ENCODE measurements at regions not wholly inside any gene's neighbourhood (a gene's known extent, or its start where the extent isn't known, plus 50 kb on each side); places are given as distances from the start of the nearest gene placed in this dataset.
"Not testable (repeated sequence)": the region's sequence is repeated elsewhere in the genome, so short reads cannot be mapped to it uniquely, and the experiment has no call there.

DNA sequence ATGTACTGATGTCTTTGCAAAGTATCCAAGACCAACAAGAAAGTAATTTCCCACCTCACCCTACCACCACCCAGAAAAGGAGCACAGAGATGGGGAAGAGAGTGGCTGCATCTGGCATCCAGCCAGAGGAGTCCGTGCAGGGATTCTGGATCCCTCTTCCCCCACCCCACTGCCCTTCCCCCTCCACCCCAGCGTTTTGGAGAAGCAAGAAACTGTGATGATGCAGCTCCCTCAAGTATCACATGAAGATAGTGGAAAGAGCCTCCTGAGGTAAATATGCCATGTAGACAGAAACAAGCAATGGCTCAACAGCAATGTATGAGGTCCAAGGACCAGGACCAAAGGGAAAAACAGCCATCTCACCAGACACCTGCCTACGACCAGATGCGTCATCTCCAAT, 153.8 kb downstream of the DEPDC1B start:
- DNase-seq = no peak

- no peak for DNase-seq
Observed at GRCh38 chr5:60545551-60545950, 154.4 kb downstream of the DEPDC1B start.

GRCh38 chr5:60544142-60544541, 155.8 kb downstream of the DEPDC1B start:
- no peak for DNase-seq

DNA sequence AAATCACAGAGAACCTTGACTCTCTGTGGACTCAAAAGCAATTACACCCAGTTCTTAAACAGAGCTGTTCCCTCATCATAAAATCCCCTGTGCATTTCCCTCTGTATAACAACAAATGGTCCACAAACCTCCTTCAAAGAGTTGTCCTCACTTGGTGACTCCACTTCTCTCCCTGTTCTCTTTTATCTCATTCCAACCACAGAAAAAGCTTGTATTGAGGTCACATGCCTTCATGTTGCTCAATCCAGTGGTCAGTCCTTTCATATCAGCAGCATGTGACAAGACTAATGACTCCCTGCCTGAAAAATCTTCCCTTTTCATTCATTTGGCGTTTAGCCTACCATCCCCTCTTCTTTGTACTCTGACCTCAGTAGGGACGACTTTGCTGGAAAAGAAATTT, 158.0 kb downstream of the DEPDC1B start:
- DNase-seq = peak; percentile 78

DNA sequence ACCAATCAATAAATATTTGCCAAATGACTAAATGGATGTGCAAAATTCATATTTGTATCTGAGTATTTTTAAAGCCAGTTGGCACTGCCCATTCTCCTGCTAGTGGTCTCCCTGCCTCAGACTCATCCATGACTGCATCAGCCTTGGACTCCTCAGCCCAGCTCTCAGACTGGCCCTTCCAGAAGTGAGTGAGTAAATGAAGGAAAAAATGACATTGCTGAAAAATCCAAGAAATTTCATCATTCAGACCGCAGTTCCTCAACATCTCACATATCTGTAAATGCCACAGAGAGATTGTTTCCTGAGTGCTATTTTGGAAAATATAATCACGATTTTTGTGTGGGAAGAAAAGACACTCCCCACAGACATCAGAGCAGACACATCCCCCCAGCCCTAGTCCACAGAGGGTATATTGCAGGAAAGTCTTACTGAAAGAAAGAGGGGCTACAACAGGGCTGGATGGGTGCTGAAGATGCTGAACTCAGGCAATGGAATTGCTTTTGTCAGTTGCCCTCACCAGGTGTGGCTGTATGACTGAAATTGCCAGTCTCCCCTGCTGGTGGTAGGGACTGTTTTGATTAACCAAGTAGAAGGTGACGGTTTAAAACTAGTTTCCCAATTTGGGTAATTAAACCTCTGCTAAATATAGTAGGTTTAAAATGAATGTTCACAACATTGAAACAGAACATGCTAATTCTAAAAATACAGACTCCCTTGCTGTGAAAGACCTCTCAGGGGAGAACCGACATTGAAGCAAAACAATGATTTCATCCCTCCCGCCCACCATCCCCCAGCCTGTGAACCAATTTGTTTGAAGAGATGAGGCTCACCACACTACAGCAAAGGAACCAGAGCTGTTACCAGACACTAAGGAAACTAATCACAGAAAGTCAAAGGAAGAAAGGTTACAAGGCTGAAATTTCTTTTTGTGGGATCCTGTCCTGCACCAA, 158.8 kb downstream of the DEPDC1B start:
- DNase-seq = no peak

- peak; percentile 63 for DNase-seq
Observed at GRCh38 chr5:60538955-60539866, 160.8 kb downstream of the DEPDC1B start.

DNA sequence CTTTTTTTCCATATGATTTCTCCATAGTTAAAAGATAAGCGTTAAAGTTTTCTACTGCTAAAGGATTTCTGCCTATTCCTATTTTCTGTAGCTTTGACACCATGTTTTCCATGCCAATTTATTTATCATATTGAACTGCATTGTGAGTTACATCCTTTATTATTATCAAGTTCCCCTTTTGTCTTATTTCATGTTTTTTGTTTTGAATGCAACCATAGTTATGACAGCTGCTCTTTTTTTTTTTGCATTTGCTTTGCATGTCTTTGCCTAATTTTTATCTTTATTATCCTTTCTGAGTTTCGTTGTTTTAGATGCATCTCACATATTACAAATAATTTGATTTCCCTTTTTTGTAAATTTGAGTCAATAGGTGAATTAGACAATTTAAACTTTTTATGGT, 161.5 kb downstream of the DEPDC1B start:
- no peak for DNase-seq

DNA sequence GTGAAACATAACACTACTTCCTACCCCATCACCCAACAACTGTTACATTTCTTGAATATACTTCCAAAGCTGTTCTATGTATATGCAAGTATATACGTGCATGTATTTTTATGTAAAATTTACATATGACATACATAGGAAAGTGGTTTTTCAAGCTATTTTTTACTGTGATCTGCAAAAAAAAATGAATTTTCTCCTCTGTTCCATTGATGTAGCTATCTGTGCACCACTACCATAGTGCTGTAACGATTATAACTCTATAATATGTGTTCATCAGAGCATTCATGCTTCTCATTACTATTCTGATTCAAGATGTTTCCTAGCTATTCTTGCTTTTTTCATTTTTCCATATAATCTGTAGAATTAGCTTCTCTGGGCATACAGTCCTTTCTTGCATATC, 164.0 kb downstream of the DEPDC1B start:
- no peak for DNase-seq

DNA sequence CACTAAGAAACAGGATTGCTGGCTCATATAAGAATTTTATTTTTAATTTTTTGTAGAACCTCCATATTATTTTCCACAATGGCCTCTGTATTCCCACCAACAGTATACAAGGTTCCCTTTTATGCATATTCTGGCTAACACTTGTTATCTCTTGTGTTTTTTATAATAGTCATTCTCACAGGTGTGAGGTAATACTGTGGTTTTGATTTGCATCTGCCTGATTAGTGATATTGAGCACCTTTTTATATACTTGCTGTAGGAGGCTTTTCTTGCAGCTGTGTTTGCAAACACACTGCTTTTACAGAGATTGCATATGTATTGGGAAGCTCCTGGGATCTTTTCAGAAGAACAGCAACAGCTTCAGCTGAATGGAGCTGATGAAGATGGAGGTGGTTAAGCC, 164.8 kb downstream of the DEPDC1B start:
- DNase-seq = no peak

DNA sequence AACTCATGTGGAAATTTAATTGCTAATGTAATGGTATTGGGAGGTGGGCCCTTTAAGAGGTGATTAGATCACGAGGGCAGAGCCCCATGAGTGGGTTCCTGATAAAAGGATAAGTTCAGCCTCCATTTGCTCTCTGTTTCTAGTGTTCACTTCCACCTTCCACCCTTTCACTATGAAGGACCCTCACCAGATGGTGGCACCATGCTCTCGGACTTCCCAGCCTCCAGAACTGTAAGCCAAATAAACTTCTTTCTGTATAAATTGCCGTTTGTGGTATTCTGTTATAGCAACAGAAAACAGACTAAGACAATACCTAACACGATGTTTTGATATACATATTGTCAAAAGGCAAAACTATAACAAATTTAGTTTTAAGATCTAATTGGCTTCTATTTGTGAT, 166.2 kb downstream of the DEPDC1B start:
- no peak for DNase-seq

DNA sequence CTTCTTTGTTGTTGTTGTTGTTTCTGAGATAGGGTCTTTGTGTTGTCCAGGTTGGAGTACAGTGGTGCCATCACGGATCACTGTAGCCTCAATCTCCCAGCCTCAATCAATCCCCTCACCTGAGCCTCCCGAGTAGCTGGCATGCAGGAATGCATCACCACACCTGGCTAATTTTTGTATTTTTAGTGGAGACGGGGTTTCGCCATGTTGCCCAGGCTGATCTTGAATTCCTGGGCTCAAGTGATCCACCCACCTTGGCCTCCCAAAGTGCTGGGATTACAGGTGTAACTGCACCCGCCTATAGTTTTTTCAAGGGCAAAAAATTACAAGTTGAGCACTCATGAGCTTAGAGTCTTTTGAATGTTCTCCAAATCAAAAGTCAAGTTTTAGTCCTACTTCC, 167.2 kb downstream of the DEPDC1B start:
- DNase-seq = not testable (repeated sequence)

DNA sequence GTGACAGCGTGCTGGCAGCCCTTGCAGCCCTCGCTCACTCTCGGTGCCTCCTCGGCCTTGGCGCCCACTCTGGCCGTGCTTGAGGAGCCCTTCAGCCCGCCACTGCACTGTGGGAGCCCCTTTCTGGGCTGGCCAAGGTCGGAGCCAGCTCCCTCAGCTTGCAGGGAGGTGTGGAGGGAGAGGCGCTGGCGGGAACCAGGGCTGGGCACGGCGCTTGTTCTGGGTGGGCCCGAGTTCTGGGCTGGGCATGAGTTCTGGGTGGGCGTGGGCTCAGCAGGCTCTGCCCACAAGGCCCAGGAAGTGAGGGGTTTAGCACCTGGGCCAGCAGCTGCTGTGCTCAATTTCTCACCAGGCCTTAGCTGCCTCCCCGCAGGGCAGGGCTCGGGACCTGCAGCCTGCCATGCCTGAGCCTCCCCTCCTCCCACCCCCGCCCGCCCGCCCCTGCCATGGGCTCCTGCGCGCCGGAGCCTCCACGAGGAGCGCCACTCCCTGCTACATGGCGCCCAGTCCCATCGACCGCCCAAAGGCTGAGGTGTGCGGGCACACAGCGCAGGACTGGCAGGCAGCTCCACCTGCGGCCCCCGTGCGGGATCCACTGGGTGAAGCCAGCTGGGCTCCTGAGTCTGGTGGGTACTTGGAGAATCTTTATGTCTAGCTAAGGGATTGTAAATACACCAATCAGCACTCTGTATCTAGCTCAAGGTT, 169.7 kb downstream of the DEPDC1B start:
- DNase-seq = not testable (repeated sequence)

DNA sequence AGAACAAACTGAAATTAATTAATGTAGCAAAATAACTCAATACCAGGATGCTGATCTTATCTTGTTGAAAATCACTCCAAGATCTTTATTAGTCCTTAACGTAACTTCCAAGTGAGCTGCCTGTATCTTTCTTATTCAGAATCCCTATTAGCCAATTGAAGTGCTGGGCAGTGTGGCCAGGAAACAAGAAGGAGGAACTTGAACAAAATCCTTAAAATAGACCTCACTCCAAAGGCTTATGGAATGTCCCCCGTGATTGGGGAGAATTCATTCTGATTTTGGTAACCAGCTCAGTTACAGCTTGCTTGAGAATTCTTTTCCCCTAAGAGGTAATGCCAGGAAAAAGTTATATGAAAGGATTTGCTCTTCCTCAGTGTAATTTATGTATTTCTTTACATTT, 171.0 kb downstream of the DEPDC1B start:
- no peak for DNase-seq

DNA sequence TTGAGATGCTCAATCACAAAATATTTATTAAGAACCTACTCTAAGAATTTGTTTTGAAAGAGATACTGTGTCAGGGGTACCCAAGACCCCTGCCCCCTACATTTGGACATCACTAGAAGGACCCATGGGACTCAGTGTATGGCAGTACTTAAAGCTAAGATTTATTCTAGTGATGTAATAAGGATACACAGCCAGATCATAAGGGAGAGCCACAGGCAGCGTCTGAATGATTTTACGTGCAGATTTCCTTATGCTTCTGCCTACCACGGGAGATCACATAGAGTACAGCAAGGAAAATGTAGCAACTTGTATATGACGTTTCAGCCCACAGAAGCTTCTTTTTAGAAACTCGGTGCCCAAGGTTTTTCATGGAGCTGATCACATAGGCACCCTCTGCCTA, 172.9 kb downstream of the DEPDC1B start:
- no peak for DNase-seq

GRCh38 chr5:60526336-60526875, 173.6 kb downstream of the DEPDC1B start:
- no peak for DNase-seq

- DNase-seq = no peak
Observed at GRCh38 chr5:60522292-60522905, 177.6 kb downstream of the DEPDC1B start.

GRCh38 chr5:60521376-60522291, 178.3 kb downstream of the DEPDC1B start:
- peak; percentile 36 for DNase-seq

DNA sequence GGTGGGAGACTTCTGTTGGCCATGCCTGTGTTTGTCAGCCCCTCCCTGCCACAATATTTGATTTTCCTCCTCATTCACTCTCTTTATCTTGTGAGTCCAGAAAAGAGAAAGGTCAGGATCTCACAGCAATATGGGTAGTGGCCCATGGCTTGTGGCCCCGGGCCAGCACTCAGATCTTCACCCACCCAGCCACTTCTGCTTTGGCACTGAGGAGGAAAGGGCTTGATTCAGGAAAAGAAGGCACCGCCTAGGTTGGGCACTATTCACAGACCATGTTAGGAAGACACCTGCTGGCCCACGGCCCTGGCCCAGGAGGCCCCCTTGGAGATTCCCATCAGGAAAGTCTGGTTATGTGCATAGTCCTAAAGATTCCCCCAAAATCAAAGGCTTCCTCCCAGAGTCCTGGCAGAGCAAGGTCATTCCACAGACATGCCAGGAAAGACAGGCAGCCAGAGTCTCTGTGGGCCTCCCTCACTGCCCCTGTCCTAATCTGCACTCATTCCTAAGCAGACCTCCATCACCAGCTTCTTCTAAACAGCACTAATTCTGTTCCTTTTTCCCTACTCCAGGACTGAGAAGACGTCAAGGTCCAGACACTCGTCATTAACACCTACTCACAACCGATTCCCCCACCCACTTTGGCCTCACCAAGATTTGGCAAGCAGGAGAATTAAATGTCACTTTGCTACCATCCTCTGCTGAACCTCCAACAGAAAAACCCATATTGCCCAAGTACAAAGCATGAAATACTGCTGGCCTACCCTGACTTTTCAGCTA, 179.3 kb downstream of the DEPDC1B start:
- DNase-seq = no peak

- no peak for DNase-seq
Observed at GRCh38 chr5:60519372-60519771, 180.6 kb downstream of the DEPDC1B start.

DNA sequence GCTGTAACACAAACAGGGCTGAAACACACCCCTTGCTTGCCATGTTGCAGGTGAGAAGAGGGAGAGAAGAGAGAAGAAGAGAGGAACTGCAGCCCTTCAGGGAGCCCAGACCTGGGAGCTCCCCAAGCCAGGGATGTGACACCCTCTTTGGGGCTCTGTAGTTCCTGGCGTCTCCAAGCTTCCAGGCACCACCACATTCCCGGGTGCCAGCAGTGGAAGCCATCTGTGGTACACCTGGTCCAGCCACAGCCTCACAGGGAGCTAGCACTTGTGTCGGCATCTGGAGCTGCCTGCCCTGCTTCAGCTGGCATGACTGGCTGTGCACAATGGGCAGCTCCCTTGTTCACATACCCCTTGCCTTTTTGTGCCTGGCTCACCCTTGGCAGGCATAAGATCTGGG, 182.1 kb downstream of the DEPDC1B start:
- DNase-seq = no peak

All from MV-4-11 (cell line).